ENCODE measurements at regions not wholly inside any gene's neighbourhood (a gene's known extent, or its start where the extent isn't known, plus 50 kb on each side); places are given as distances from the start of the nearest gene placed in this dataset.
"Not testable (repeated sequence)": the region's sequence is repeated elsewhere in the genome, so short reads cannot be mapped to it uniquely, and the experiment has no call there.

DNA sequence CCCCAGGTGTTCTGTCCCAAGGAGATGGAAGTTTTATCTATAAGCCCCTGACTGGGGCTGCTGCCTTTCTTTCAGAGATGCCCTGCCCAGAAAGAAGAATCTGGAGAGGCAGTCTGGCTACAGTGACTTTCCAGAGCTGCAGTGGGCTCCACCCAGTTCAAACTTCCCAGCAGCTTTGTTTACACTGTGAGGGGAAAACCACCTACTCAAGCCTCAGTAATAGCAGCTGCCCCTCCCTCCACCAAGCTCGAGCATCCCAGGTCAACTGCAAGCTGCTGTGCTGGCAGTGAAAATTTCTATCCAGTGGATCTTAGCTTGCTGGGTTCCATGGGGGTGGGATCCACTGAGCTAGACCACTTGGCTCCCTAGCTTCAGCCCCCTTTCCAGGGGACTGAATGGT is 125.0 kb downstream of the TRIM42 start:
- TF ChIP-seq, protein P1, sequence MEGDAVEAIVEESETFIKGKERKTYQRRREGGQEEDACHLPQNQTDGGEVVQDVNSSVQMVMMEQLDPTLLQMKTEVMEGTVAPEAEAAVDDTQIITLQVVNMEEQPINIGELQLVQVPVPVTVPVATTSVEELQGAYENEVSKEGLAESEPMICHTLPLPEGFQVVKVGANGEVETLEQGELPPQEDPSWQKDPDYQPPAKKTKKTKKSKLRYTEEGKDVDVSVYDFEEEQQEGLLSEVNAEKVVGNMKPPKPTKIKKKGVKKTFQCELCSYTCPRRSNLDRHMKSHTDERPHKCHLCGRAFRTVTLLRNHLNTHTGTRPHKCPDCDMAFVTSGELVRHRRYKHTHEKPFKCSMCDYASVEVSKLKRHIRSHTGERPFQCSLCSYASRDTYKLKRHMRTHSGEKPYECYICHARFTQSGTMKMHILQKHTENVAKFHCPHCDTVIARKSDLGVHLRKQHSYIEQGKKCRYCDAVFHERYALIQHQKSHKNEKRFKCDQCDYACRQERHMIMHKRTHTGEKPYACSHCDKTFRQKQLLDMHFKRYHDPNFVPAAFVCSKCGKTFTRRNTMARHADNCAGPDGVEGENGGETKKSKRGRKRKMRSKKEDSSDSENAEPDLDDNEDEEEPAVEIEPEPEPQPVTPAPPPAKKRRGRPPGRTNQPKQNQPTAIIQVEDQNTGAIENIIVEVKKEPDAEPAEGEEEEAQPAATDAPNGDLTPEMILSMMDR (IDR thresholded peaks at IDR 0.05): not testable (repeated sequence)
- not testable (repeated sequence) for TF ChIP-seq POLR2A, POLR2AphosphoS5, EP300 (IDR thresholded peaks at IDR 0.05)

All from gastroesophageal sphincter (tissue), 3 donors.